ENCODE measurements at regions not wholly inside any gene's neighbourhood (a gene's known extent, or its start where the extent isn't known, plus 50 kb on each side); places are given as distances from the start of the nearest gene placed in this dataset.

- TF ChIP-seq CTCF (IDR thresholded peaks at IDR 0.05) (no peak), POLR2A (IDR thresholded peaks at IDR 0.05; ENCODE audit: low read depth) (no peak), EP300 (IDR thresholded peaks at IDR 0.05) (no peak), POLR2AphosphoS5 (IDR thresholded peaks at IDR 0.05) (no peak)
Observed at GRCh38 chr10:120711860-120712259, 139.3 kb upstream of the WDR11 start.

All from esophagus muscularis mucosa (tissue), 4 donors.